ENCODE measurements at regions not wholly inside any gene's neighbourhood (a gene's known extent, or its start where the extent isn't known, plus 50 kb on each side); places are given as distances from the start of the nearest gene placed in this dataset.

- no peak for TF ChIP-seq PAX5 (IDR thresholded peaks at IDR 0.05; ENCODE audit: borderline replicate concordance, low read depth, low read length)
- no peak for TF ChIP-seq KLF5 (IDR thresholded peaks at IDR 0.05; ENCODE audit: partially characterized antibody)
- TF ChIP-seq NFYB (IDR thresholded peaks at IDR 0.05; ENCODE audit: insufficient read depth, low read depth, low read length): no peak
These were observed 58.5 kb upstream of the GPR12 start (continued) for GRCh38 chr13:26819046-26819445.

GRCh38 chr13:26816881-26817280 lies 56.3 kb upstream of the GPR12 start:
- FAIRE-seq (no peak), ATAC-seq (no peak), DNase-seq (ENCODE audit: low read depth, low spot score) (no peak)
- BruUV-seq (replicated peaks): no TSS peak
- no peaks in the 10 kb centered on the region for H4K20me1 ChIP-seq (ENCODE audit: control insufficient read depth, insufficient read depth)
- H3K4me3 ChIP-seq: no peak overlapping the region
- H3K9me3 ChIP-seq (replicated peaks; ENCODE audit: control insufficient read depth, insufficient read depth, low read length): no peaks in the 10 kb centered on the region
- ChIA-PET POLR2A (no interaction called here), RAD21 (ENCODE audit: unreplicated experiment) (no interaction called here), CTCF (no interaction called here), SMC1A (ENCODE audit: uncharacterized antibody, unreplicated experiment) (no interaction called here)
- H3K36me3 ChIP-seq (ENCODE audit: control insufficient read depth in 2 of 2, insufficient read depth in 2 of 2, low read length in 1 of 2): no peaks in the 10 kb centered on the region
- no peaks in the 10 kb centered on the region for H3K4me1 ChIP-seq (ENCODE audit: control insufficient read depth, insufficient read depth, low read length)
- H3K9ac ChIP-seq (ENCODE audit: control insufficient read depth, insufficient read depth, low read length): no peak overlapping the region
- H2AFZ ChIP-seq (ENCODE audit: control insufficient read depth, low read depth, low read length): no peak overlapping the region
- no peaks in the 10 kb centered on the region for H3K79me2 ChIP-seq (ENCODE audit: control insufficient read depth, insufficient read depth, low read length)
- in situ Hi-C loops (cut with MboI) (no loop called here), intact Hi-C loops (cut with micrococcal nuclease; ENCODE audit: unreplicated experiment) (no loop called here)
- TF ChIP-seq SMAD1 (IDR thresholded peaks at IDR 0.05; ENCODE audit: low read depth, partially characterized antibody) (no peak), SUPT20H (IDR thresholded peaks at IDR 0.05; ENCODE audit: borderline replicate concordance, control insufficient read depth, low read depth, low read length) (no peak), BCL11A (IDR thresholded peaks at IDR 0.05; ENCODE audit: low read depth, low read length) (no peak), MYB (IDR thresholded peaks at IDR 0.05; ENCODE audit: borderline replicate concordance, low read depth, low read length) (no peak), PML (IDR thresholded peaks at IDR 0.05; ENCODE audit: low read length) (no peak), CEBPZ (IDR thresholded peaks at IDR 0.05; ENCODE audit: low read depth, low read length) (no peak), SRF (IDR thresholded peaks at IDR 0.05; ENCODE audit: low read depth in 2 of 2, low read length in 2 of 2) (no peak)
- no peaks in the 10 kb centered on the region; a peak in 2 of 4 replicates for H3K27me3 ChIP-seq (replicated peaks in 1 of 2; ENCODE audit: control insufficient read depth in 2 of 2, insufficient read depth in 2 of 2, low read length in 1 of 2)
- no peak overlapping the region for H3K27ac ChIP-seq (ENCODE audit: control insufficient read depth, insufficient read depth)
- WGBS (ENCODE audit: insufficient coverage, insufficient replicate concordance, low lambda C conversion rate, missing lambda C conversion rate): 53% methylated on average over 8 of the region's 8 CpGs
- H3K4me2 ChIP-seq (ENCODE audit: control insufficient read depth, insufficient read depth): no peak overlapping the region

Data from GM12878 (cell line).